ENCODE measurements at regions not wholly inside any gene's neighbourhood (a gene's known extent, or its start where the extent isn't known, plus 50 kb on each side); places are given as distances from the start of the nearest gene placed in this dataset.

DNA sequence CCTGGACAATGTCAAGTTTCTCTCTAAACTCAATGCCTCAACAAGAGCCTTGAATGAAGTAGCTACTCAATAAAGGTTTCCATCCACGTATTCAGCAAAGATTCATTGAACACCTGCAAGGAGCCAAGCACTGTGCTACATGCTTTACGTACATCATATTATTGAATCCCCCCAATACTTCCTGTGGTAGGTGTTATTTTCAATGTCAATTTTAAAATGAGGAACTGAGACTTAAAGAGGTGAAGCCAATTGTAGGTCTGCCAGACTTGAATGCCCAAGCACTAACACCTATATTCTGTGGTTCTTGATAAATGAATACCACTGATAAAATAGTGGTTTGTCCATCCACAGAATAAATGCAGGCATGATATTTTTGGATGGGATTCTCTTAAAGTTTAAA, 162.3 kb downstream of the DRD1 start:
- no peaks in the 10 kb centered on the region for H3K36me3 ChIP-seq (replicated peaks in 1 of 2; ENCODE audit: control insufficient read depth in 1 of 2, insufficient read depth in 2 of 2, low read length in 1 of 2)
- POLR2A ChIA-PET: no interaction called here
- H3K27ac ChIP-seq (ENCODE audit: low read depth in 2 of 2, low read length in 1 of 2): no peak overlapping the region
- no peaks in the 10 kb centered on the region for H3K9me3 ChIP-seq
- no peaks in the 10 kb centered on the region for H3K9me2 ChIP-seq
- no peaks in the 10 kb centered on the region for H3K4me1 ChIP-seq (ENCODE audit: control insufficient read depth in 1 of 2, insufficient read depth in 2 of 2, low read depth in 1 of 2, low read length in 1 of 2)
- 27% methylated on average over 2 of the region's 2 CpGs for WGBS (ENCODE audit: low lambda C conversion rate)
- H4K20me1 ChIP-seq (ENCODE audit: insufficient read depth): no peaks in the 10 kb centered on the region
- DNase-seq: no peak
- H2AFZ ChIP-seq (ENCODE audit: low read depth): no peak overlapping the region
- no peak overlapping the region for H3K9ac ChIP-seq
- no peak overlapping the region for H3K4me2 ChIP-seq
- CTCF ChIA-PET: no interaction called here
- TF ChIP-seq CHD2 (IDR thresholded peaks at IDR 0.05; ENCODE audit: low read length, partially characterized antibody): no peak
- no peak for TF ChIP-seq IRF3 (IDR thresholded peaks at IDR 0.05; ENCODE audit: low read depth, low read length)
- TF ChIP-seq EP300 (IDR thresholded peaks at IDR 0.05; ENCODE audit: borderline replicate concordance in 1 of 2, low read depth in 1 of 2, low read length in 1 of 2): no peak
- no peaks in the 10 kb centered on the region for H3K79me2 ChIP-seq (ENCODE audit: insufficient read depth)
- H3K4me3 ChIP-seq (ENCODE audit: low read depth in 2 of 2, low read length in 1 of 2): no peak overlapping the region
- H3K27me3 ChIP-seq (ENCODE audit: insufficient read depth): no peaks in the 10 kb centered on the region
- peaks cover 4% of the 10 kb centered on the region for H3F3A ChIP-seq (replicated peaks; ENCODE audit: insufficient read depth)

DNA sequence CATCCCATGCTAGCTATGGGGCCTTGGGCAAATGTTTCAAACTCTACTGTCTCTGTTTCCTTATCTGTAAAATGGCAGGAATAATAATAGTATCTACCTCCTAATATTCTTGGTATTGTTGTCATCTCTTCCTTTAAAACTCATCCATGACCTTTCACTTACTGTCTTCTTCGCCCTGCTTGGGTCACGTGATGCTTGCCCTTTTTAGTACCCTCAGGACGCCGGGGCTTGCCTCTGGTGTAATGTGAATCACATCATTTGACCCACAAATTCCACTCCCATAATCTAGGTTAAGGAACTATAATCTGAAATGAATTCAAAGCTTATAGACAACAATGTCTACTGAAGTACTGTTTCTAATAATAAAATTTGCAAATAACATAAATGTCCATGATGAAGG, 162.7 kb downstream of the DRD1 start:
- no peaks in the 10 kb centered on the region for H3K4me1 ChIP-seq (ENCODE audit: control insufficient read depth in 1 of 2, insufficient read depth in 2 of 2, low read depth in 1 of 2, low read length in 1 of 2)
- H3K4me2 ChIP-seq: no peak overlapping the region
- ChIA-PET CTCF (no interaction called here), POLR2A (no interaction called here)
- no peak for DNase-seq
- TF ChIP-seq JUND (IDR thresholded peaks at IDR 0.05): no peak
- TF ChIP-seq MXI1 (IDR thresholded peaks at IDR 0.05; ENCODE audit: low read depth, low read length): no peak
- TF ChIP-seq USF1 (IDR thresholded peaks at IDR 0.05; ENCODE audit: borderline replicate concordance, low read depth): no peak
- TF ChIP-seq, protein P1, sequence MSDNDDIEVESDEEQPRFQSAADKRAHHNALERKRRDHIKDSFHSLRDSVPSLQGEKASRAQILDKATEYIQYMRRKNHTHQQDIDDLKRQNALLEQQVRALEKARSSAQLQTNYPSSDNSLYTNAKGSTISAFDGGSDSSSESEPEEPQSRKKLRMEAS (IDR thresholded peaks at IDR 0.05; ENCODE audit: low read depth): no peak
- TF ChIP-seq NFIC (IDR thresholded peaks at IDR 0.05; ENCODE audit: borderline replicate concordance): no peak
- no peak for TF ChIP-seq EP300 (IDR thresholded peaks at IDR 0.05; ENCODE audit: borderline replicate concordance in 1 of 2, low read depth in 1 of 2, low read length in 1 of 2)
- TF ChIP-seq TEAD4 (IDR thresholded peaks at IDR 0.05; ENCODE audit: borderline replicate concordance, insufficient read depth): no peak
- TF ChIP-seq TAF1 (IDR thresholded peaks at IDR 0.05; ENCODE audit: borderline replicate concordance, low read depth, low read length): no peak
- TF ChIP-seq RFX5 (IDR thresholded peaks at IDR 0.05; ENCODE audit: low read length): no peak
- TF ChIP-seq FOXM1 (IDR thresholded peaks at IDR 0.05; ENCODE audit: low read depth): no peak
- no peak for TF ChIP-seq USF2 (IDR thresholded peaks at IDR 0.05; ENCODE audit: borderline replicate concordance, low read depth, low read length)
- TF ChIP-seq, protein P2, sequence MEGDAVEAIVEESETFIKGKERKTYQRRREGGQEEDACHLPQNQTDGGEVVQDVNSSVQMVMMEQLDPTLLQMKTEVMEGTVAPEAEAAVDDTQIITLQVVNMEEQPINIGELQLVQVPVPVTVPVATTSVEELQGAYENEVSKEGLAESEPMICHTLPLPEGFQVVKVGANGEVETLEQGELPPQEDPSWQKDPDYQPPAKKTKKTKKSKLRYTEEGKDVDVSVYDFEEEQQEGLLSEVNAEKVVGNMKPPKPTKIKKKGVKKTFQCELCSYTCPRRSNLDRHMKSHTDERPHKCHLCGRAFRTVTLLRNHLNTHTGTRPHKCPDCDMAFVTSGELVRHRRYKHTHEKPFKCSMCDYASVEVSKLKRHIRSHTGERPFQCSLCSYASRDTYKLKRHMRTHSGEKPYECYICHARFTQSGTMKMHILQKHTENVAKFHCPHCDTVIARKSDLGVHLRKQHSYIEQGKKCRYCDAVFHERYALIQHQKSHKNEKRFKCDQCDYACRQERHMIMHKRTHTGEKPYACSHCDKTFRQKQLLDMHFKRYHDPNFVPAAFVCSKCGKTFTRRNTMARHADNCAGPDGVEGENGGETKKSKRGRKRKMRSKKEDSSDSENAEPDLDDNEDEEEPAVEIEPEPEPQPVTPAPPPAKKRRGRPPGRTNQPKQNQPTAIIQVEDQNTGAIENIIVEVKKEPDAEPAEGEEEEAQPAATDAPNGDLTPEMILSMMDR (IDR thresholded peaks at IDR 0.05): no peak
- TF ChIP-seq GABPA (IDR thresholded peaks at IDR 0.05; ENCODE audit: low read depth): no peak
- TF ChIP-seq NRF1 (IDR thresholded peaks at IDR 0.05; ENCODE audit: low read depth, low read length): no peak
- no peak for TF ChIP-seq IRF3 (IDR thresholded peaks at IDR 0.05; ENCODE audit: low read depth, low read length)
- TF ChIP-seq SMC3 (IDR thresholded peaks at IDR 0.05; ENCODE audit: low read depth, low read length): no peak
- no peak for TF ChIP-seq PBX3 (IDR thresholded peaks at IDR 0.05)
- no peak for TF ChIP-seq EZH2phosphoT487 (IDR thresholded peaks at IDR 0.05; ENCODE audit: borderline replicate concordance, low read depth)
- no peak for TF ChIP-seq GATA2 (CRISPR knock-in tag; IDR thresholded peaks at IDR 0.05)
- no peak for TF ChIP-seq MEF2A (IDR thresholded peaks at IDR 0.05; ENCODE audit: borderline replicate concordance, low read depth)
- no peaks in the 10 kb centered on the region for H4K20me1 ChIP-seq (ENCODE audit: insufficient read depth)
- no peak overlapping the region for H3K27ac ChIP-seq (ENCODE audit: low read depth in 2 of 2, low read length in 1 of 2)
- H3K9me3 ChIP-seq: no peaks in the 10 kb centered on the region
- no peak overlapping the region for H3K9ac ChIP-seq
- no peak overlapping the region for H3K4me3 ChIP-seq (ENCODE audit: low read depth in 2 of 2, low read length in 1 of 2)
- H2AFZ ChIP-seq (ENCODE audit: low read depth): no peak overlapping the region
- H3F3A ChIP-seq (replicated peaks; ENCODE audit: insufficient read depth): peaks cover 4% of the 10 kb centered on the region
- no peaks in the 10 kb centered on the region for H3K79me2 ChIP-seq (ENCODE audit: insufficient read depth)
- 16% methylated on average over 4 of the region's 4 CpGs for WGBS (ENCODE audit: low lambda C conversion rate)
- no peaks in the 10 kb centered on the region for H3K27me3 ChIP-seq (ENCODE audit: insufficient read depth)
- H3K9me2 ChIP-seq: no peaks in the 10 kb centered on the region
- no peaks in the 10 kb centered on the region for H3K36me3 ChIP-seq (replicated peaks in 1 of 2; ENCODE audit: control insufficient read depth in 1 of 2, insufficient read depth in 2 of 2, low read length in 1 of 2)

Measured in SK-N-SH (cell line).